NCI-H2029 (cell line): ENCODE measurements at regions not wholly inside any gene's neighbourhood (a gene's known extent, or its start where the extent isn't known, plus 50 kb on each side); places are given as distances from the start of the nearest gene placed in this dataset.

Experiments used
- DNase-seq: peaks from one replicate; lab custom pipeline; 2025; lab: John Stamatoyannopoulos, UW

DNA sequence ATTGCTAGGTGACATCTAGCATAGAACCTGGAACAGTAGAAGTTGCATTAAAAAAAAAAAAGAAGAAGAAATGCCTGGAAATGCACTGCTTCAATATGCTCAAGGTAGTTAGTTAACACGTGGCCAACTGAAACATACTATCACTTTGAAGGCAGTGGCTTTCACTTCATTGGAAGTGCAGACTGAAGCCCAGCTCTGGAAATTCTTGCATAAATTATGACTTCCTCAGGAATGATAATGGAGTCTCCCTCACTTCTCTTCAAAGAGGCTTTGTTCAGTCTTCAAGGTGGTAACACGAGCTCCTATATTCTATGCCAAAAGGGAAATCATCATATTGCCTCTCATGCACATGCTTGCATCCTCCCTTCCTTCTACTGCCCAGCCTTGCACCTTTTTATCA lies 715.9 kb upstream of the API5 start:
- no peak for DNase-seq

DNA sequence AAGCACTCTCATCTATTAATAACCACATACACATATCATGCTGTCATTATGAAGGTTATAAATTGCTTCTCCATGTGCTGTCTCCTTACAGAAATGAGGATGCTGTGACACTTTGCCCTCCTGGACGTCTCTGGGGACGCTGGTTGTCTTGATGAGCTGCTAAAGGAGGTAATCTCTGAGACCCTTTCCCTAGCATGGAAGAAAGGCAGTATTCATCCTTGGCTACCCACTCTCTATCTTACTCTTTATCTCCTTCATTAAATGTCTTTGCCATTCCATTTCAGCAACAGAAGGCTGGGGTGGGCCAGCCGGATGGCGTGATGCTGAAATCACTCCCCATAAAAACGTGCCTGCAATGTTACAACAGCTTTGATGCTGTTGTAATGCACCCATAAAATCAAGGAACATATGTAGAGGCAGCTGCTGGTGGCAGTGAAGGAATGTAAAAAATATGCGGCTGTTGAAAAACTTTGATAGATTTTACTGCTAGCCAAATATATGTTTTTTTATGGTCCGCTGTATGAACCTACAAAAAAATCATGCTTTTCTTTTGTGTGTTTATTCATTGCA lies 715.1 kb upstream of the API5 start:
- no peak for DNase-seq

GRCh38 chr11:42598341-42598740 lies 713.5 kb upstream of the API5 start:
- DNase-seq = no peak

DNA sequence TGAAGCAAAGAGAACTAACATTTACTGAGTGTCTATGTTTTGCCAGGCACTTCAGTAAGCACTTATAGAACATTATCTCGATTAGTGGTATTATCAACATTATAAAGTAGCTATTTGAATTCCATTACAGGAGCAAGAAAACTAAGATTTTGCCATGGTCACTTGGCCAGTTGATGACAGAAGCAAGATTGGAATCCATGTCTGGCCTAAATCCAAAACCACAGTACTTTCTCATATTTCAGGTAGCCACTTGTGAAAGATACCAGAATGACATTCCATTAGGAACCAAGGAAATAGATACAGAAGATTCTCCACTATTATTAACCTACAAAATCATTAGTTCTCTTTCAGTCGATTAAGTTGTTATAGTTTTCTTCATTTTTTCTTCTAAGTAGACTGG lies 691.0 kb upstream of the API5 start:
- DNase-seq = no peak

- DNase-seq = no peak
These were observed 685.8 kb upstream of the API5 start for GRCh38 chr11:42625757-42626665.

GRCh38 chr11:42631220-42631843 lies 680.5 kb upstream of the API5 start:
- no peak for DNase-seq

GRCh38 chr11:42646959-42647358 lies 664.8 kb upstream of the API5 start:
- DNase-seq = no peak

- no peak for DNase-seq
These were observed 663.8 kb upstream of the API5 start for GRCh38 chr11:42647993-42648392.

DNA sequence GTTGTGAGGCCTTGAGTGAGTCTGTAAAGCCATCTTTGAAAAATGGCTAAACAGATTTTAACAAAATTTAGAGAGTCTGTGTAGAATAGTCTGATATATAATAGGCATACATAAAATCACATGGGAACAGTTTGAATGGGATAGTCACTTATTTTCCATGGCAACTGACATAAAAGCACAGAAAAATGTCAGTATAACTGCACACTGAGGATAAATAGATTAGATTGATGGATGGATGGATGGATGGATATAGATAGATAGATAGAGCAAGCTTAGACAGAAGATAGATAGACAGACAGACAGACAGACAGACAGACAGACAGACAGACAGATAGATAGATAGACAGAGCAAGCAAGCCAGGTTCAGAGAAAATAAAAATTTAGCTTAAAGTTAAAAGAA lies 660.2 kb upstream of the API5 start:
- DNase-seq = no peak

DNA sequence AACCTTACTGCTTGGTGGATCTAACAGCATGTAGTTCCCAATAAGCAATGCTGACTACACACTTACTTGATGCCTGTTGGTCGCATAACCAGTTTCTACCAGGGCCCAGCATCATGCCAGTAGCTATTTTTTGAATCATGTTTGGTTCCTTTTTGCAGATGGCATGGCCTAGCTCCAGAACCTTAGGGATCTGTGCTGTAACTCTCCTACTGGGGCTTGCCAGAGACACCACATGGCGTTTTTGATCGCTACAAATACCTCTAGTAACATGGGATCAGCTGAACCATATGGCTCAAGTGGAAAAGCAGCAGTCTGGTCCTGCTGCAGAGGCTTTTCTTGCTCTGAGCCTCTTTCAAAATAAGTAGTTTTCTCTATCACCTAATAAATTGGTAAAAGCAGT lies 654.6 kb upstream of the API5 start:
- DNase-seq = no peak

GRCh38 chr11:42661942-42662341 lies 649.9 kb upstream of the API5 start:
- DNase-seq = no peak

DNA sequence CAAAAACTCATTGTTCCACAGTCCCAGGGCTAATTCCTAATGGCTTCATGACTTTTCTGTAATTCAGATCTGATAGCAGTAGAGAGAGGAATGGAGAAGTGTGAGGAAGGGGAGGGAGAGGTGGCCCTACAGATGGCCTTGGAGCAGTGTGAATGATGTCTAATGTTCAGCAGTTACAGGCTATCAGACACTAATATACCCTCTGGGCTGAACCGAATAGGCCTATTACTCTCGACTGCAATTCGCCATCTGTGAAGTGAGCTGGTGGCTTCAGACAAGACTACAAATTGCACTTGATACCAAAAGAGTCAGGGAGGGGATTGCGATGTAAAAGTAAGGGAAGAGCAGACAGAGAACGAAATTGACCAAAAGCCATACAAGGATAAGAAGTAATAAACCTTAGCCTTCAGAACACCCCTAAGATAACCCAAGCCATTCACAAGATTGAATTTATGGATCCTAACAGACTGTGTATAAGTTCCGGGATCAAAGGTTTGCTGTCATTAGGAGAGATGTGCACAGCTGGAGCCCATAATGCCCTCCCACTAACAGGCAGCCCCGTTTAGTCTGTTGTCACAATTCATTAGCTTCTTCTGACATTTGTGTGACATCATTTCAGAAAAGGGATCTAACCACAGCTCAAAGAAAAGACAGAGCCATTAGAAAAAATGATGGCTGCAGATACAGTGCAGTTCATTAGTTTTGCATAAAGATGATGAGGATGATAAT lies 642.4 kb upstream of the API5 start:
- no peak for DNase-seq

GRCh38 chr11:42674436-42674835 lies 637.4 kb upstream of the API5 start:
- no peak for DNase-seq

GRCh38 chr11:42707541-42707940 lies 604.3 kb upstream of the API5 start:
- DNase-seq = no peak

GRCh38 chr11:42709216-42709615 lies 602.6 kb upstream of the API5 start:
- DNase-seq = no peak

- DNase-seq = no peak
These were observed 598.5 kb upstream of the API5 start for GRCh38 chr11:42713279-42713678.

- no peak for DNase-seq
These were observed 598.0 kb upstream of the API5 start for GRCh38 chr11:42713753-42714152.

DNA sequence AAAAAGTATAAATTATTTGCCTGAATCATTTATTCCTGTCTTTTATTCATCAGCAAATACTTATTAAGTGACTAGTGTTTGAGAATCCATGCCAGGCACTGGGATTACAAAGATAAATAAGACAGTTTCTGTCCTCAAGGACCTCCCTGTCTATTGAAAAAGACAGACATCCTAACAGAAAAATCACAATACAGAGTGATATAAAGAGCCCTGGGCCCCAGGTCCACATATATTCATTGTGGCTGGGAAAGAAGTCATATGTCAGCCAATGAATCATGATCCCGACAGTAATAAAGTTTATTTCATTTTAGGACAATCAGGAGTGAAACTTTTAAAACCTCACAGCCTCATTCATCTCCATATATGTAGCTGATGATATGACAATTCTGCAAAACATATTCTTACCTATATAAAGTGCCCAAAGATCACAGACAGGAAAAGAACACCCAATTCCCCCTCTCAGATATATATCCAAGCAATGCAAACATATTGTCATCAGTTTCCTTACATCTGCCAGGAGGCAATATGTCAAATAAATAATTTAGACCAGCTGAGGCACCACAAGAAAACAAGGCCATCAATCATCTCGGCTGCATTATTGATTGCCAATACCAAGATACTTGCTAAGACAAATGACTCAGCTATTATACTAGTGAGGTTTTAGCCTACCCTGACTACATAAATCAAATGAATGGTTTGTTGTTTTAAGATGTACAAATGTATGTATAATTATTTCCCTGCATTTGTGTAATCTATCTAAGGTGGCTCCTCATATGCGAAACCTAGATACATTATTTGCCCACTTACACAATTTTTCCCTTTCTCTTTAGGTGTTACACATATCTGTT lies 590.9 kb upstream of the API5 start:
- DNase-seq = no peak

GRCh38 chr11:42727879-42728278 lies 583.9 kb upstream of the API5 start:
- DNase-seq = no peak

GRCh38 chr11:42762348-42762747 lies 549.4 kb upstream of the API5 start:
- DNase-seq = no peak

DNA sequence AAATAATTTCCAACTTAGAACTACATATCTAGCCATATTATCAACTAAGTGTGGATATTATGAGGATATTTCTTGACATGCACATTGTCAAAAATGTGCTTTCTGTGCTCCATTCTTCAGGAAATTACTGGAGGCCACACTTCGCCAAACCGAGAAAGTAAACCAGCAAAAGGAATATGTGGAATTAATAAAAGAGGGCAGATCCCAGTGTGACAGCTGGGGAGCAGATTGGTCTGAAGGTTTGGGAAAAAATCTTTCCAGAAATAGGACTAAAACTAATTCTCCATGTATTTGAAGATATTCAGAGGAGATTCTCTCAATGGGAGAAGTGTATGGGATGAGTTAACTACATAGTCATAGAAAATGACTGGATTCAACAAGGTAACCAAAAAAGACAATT lies 546.9 kb upstream of the API5 start:
- no peak for DNase-seq

DNA sequence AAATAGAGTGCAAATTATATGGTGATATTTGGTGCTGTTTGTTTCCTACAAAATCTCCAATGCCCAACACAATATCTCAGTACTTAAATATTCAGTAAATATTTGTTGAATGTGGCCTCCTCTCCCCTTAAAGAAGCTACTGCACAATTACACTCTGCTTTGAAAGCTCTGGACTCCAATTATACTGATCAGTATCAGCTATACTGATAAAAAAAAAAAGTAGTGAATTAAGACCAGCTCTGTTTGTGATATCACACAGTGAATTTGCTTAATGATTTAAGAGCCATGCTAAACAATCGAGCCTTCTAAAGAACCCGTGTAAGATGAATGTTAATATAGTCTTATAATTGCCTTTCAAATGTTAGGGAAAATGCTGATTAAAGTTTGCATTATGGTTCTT lies 543.2 kb upstream of the API5 start:
- DNase-seq = no peak
